Astrocyte of the spinal cord (primary cell): ENCODE measurements at regions not wholly inside any gene's neighbourhood (a gene's known extent, or its start where the extent isn't known, plus 50 kb on each side); places are given as distances from the start of the nearest gene placed in this dataset.

Experiments used
- DNase-seq: peaks from one replicate; pipeline ENCODE4 v3.0.0; 2011; ENCODE audit warnings: low read depth, low spot score
- H3K4me3 ChIP-seq: 2 replicates; pipeline ENCODE4 v1.5.1; 2011; ENCODE audit warnings: low read depth, mild to moderate bottlenecking, low read length, moderate library complexity
- CTCF ChIP-seq: IDR thresholded peaks from 2 replicates; pipeline ENCODE4 v1.5.1; 2012; ENCODE audit warnings: low read depth, mild to moderate bottlenecking, low read length, inconsistent platforms
- in situ Hi-C: cut with HindIII; loops from 2 replicates; pipeline ENCODE4 v1.10.0; 2017; ENCODE audit warnings: low sequenced_read_pairs

GRCh38 chr4:66872661-66873060, 672.6 kb downstream of the CENPC start:
- no peak for DNase-seq
- no peak for TF ChIP-seq CTCF
- H3K4me3 ChIP-seq, result no peak overlapping the region
- in situ Hi-C loops, result no loop called here

- TF ChIP-seq CTCF, result no peak
- DNase-seq, result no peak
- no peak overlapping the region for H3K4me3 ChIP-seq
- in situ Hi-C loops, result no loop called here
Measured at GRCh38 chr4:66863481-66863880, 681.8 kb downstream of the CENPC start.

- no peak for DNase-seq
- no peak overlapping the region for H3K4me3 ChIP-seq
- no peak for TF ChIP-seq CTCF
- in situ Hi-C loops, result no loop called here
Measured at GRCh38 chr4:66855956-66856355, 689.3 kb downstream of the CENPC start.

- in situ Hi-C loops, result no loop called here
- no peak for DNase-seq
- TF ChIP-seq CTCF, result no peak
- H3K4me3 ChIP-seq, result no peak overlapping the region
Measured at GRCh38 chr4:66853845-66854244, 691.5 kb downstream of the CENPC start.

GRCh38 chr4:66852843-66853242, 692.5 kb downstream of the CENPC start:
- H3K4me3 ChIP-seq, result no peak overlapping the region
- no peak for TF ChIP-seq CTCF
- no peak for DNase-seq
- in situ Hi-C loops, result no loop called here

- DNase-seq, result no peak
- no peak for TF ChIP-seq CTCF
- in situ Hi-C loops, result no loop called here
- no peak overlapping the region for H3K4me3 ChIP-seq
Measured at GRCh38 chr4:66849596-66849995, 695.7 kb downstream of the CENPC start.

GRCh38 chr4:66842724-66843088, 702.6 kb downstream of the CENPC start:
- in situ Hi-C loops, result no loop called here
- H3K4me3 ChIP-seq, result no peak overlapping the region
- TF ChIP-seq CTCF, result no peak
- DNase-seq, result no peak
